Lower leg skin (tissue), 4 donors: ENCODE measurements at regions not wholly inside any gene's neighbourhood (a gene's known extent, or its start where the extent isn't known, plus 50 kb on each side); places are given as distances from the start of the nearest gene placed in this dataset.
"Not testable (repeated sequence)": the region's sequence is repeated elsewhere in the genome, so short reads cannot be mapped to it uniquely, and the experiment has no call there.

Source experiments
- DNase-seq, 2 donors: peaks; one replicate each; pipeline ENCODE4 v3.0.0-alpha.2; 2019; ENCODE audit warnings: low spot score in 2 of 2
- H3K4me3 ChIP-seq: fragments of 200-600 bp; sonication (generic); 2 replicates; pipeline ENCODE4 v1.5.1; 2017; ENCODE audit warnings: mild to moderate bottlenecking, low read depth; ENCODE audit not compliant: poor library complexity, severe bottlenecking
- CTCF ChIP-seq, 3 donors: fragments of 450-650 bp; IDR thresholded peaks; one replicate each; pipeline ENCODE4 v1.5.1; 2016; ENCODE audit warnings: antibody characterized with exemption in 3 of 3, mild to moderate bottlenecking in 3 of 3, moderate library complexity in 2 of 3
- POLR2A ChIP-seq, 2 donors: fragments of 450-650 bp; IDR thresholded peaks; one replicate each; pipeline ENCODE4 v1.6.1; 2016 to 2017; ENCODE audit warnings: antibody characterized with exemption in 2 of 2, mild to moderate bottlenecking in 1 of 2, moderate library complexity in 1 of 2
- WGBS, 2 donors: methylation state at CpG; one replicate each; pipeline ENCODE4 v1.1.5; 2018; 5-methylcytosine and 5-hydroxymethylcytosine counted together
- intact Hi-C: fragments of 100-400 bp; cut with DNase I; formaldehyde crosslinking; loops from one replicate; pipeline ENCODE4 v1.15.0; 2023; ENCODE audit warnings: low total_unique reads

- H3K4me3 ChIP-seq: no peak overlapping the region
- intact Hi-C loops: no loop called here
- 23% methylated on average over 5 of the region's 5 CpGs for WGBS, 2 donors
- no peak for DNase-seq
- TF ChIP-seq CTCF (IDR thresholded peaks at IDR 0.05): no peak
- TF ChIP-seq POLR2A (IDR thresholded peaks at IDR 0.05): no peak
Measured at GRCh38 chr5:97266576-97266975, 83.5 kb upstream of the RIOK2 start.

- WGBS, 2 donors: 75 to 82% methylated on average over 3 of the region's 3 CpGs
- intact Hi-C loops: no loop called here
- H3K4me3 ChIP-seq: no peak overlapping the region
- no peak for DNase-seq
- TF ChIP-seq POLR2A (IDR thresholded peaks at IDR 0.05) (no peak), CTCF (IDR thresholded peaks at IDR 0.05) (no peak)
Measured at GRCh38 chr5:97267767-97268166, 84.7 kb upstream of the RIOK2 start.

- DNase-seq: no peak
- H3K4me3 ChIP-seq: no peak overlapping the region
- intact Hi-C loops: no loop called here
- TF ChIP-seq POLR2A (IDR thresholded peaks at IDR 0.05): no peak
- no peak for TF ChIP-seq CTCF (IDR thresholded peaks at IDR 0.05)
- WGBS, 2 donors: 40 to 55% methylated on average over 2 to 3 of the region's 3 CpGs
Measured at GRCh38 chr5:97276474-97277120, 93.5 kb upstream of the RIOK2 start.

- no peak for DNase-seq
- intact Hi-C loops: no loop called here
- TF ChIP-seq POLR2A (IDR thresholded peaks at IDR 0.05) (no peak), CTCF (IDR thresholded peaks at IDR 0.05) (no peak)
- no peak overlapping the region for H3K4me3 ChIP-seq
- 92 to 96% methylated on average over 7 of the region's 7 CpGs for WGBS, 2 donors
Measured at GRCh38 chr5:97281257-97281656, 98.2 kb upstream of the RIOK2 start.

GRCh38 chr5:97297063-97297703 lies 114.1 kb upstream of the RIOK2 start:
- 22 to 30% methylated on average over 5 of the region's 5 CpGs for WGBS, 2 donors
- no peak for DNase-seq
- intact Hi-C loops: no loop called here
- no peak for TF ChIP-seq POLR2A (IDR thresholded peaks at IDR 0.05)
- TF ChIP-seq CTCF (IDR thresholded peaks at IDR 0.05): no peak
- H3K4me3 ChIP-seq: no peak overlapping the region

- no peak overlapping the region for H3K4me3 ChIP-seq
- TF ChIP-seq POLR2A (IDR thresholded peaks at IDR 0.05) (no peak), CTCF (IDR thresholded peaks at IDR 0.05) (no peak)
- DNase-seq: no peak
- intact Hi-C loops: no loop called here
Measured at GRCh38 chr5:97297704-97298091, 114.7 kb upstream of the RIOK2 start.

- intact Hi-C loops, H3K4me3 ChIP-seq, DNase-seq: not testable (repeated sequence)
- WGBS, 2 donors: 86 to 89% methylated on average over 11 to 13 of the region's 16 CpGs
Measured at GRCh38 chr5:97301181-97301580, 118.1 kb upstream of the RIOK2 start.
